ENCODE measurements at regions not wholly inside any gene's neighbourhood (a gene's known extent, or its start where the extent isn't known, plus 50 kb on each side); places are given as distances from the start of the nearest gene placed in this dataset.

DNA sequence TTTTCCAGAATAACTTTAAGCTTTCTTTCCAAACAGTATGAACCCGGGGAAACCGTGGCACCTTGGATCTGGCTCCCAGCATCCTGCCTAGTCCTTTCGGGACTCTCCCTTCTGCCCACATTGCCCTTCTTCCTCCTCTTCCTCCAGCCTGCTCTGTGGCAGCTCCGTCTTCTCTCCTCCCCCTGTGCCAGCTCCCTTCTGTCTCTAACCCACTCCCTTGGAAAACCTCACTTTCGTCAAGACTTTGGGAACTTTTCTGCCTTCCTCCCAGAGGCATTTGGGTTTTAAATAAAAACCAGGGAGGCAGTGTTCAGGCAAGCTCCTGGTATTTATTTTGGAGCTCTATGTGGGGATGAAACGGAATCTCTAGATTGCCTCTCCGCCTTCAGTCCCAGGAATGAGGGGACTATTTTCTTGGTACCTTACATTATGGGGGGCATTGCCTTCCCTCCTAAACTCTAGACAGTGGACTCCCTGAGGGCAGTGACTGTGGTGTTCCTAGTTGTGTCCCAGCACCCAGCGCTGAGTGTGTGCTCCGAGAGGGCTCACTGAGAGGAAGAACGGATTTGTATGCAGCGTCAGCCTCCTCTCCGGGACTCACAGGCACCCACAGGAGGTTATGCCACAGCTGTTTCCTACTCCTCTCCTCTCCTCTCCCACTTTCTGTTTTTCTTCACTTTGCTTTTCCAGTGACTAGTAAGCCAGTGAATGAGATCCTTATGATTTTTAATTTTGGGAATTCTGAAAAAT, 105.4 kb upstream of the MRPS22 start:
- no peaks in the 10 kb centered on the region for H3K4me1 ChIP-seq (ENCODE audit: control insufficient read depth, extremely low read depth, insufficient read depth, low read length)
- no peak for DNase-seq (ENCODE audit: low read depth in 2 of 2)
- no peaks in the 10 kb centered on the region for H4K20me1 ChIP-seq (ENCODE audit: control insufficient read depth, extremely low read depth, insufficient read depth, low read length)
- H3K27ac ChIP-seq (ENCODE audit: insufficient read depth, low read length) = no peak overlapping the region
- no peak overlapping the region for H3K4me3 ChIP-seq (replicated peaks in 1 of 4; ENCODE audit: control extremely low read depth in 1 of 4, insufficient read depth in 1 of 4, low read depth in 3 of 4, low read length in 4 of 4)
- no peaks in the 10 kb centered on the region for H3K36me3 ChIP-seq (ENCODE audit: control insufficient read depth, insufficient read depth, low read length)
- H3K79me2 ChIP-seq (ENCODE audit: control insufficient read depth, insufficient read depth, low read length) = no peaks in the 10 kb centered on the region
- TF ChIP-seq EZH2 (IDR thresholded peaks at IDR 0.05; ENCODE audit: low read length, missing control alignments) = no peak
- TF ChIP-seq, protein P1, sequence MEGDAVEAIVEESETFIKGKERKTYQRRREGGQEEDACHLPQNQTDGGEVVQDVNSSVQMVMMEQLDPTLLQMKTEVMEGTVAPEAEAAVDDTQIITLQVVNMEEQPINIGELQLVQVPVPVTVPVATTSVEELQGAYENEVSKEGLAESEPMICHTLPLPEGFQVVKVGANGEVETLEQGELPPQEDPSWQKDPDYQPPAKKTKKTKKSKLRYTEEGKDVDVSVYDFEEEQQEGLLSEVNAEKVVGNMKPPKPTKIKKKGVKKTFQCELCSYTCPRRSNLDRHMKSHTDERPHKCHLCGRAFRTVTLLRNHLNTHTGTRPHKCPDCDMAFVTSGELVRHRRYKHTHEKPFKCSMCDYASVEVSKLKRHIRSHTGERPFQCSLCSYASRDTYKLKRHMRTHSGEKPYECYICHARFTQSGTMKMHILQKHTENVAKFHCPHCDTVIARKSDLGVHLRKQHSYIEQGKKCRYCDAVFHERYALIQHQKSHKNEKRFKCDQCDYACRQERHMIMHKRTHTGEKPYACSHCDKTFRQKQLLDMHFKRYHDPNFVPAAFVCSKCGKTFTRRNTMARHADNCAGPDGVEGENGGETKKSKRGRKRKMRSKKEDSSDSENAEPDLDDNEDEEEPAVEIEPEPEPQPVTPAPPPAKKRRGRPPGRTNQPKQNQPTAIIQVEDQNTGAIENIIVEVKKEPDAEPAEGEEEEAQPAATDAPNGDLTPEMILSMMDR (conservative IDR thresholded peaks at IDR 0.05 in 1 of 2, IDR thresholded peaks at IDR 0.05 in 1 of 2; ENCODE audit: low read depth in 1 of 2, low read length in 2 of 2) = no peak
- no peak overlapping the region for H3K9ac ChIP-seq (ENCODE audit: insufficient read depth, low read length)
- H3K27me3 ChIP-seq (ENCODE audit: control insufficient read depth, insufficient read depth, low read length) = peaks cover 3% of the 10 kb centered on the region
- no peak overlapping the region for H2AFZ ChIP-seq (ENCODE audit: low read length)
- no peaks in the 10 kb centered on the region for H3K9me3 ChIP-seq (ENCODE audit: control insufficient read depth, insufficient read depth, low read depth, low read length)
- no peak overlapping the region for H3K4me2 ChIP-seq (ENCODE audit: extremely low read depth, insufficient read depth, low read length)

DNA sequence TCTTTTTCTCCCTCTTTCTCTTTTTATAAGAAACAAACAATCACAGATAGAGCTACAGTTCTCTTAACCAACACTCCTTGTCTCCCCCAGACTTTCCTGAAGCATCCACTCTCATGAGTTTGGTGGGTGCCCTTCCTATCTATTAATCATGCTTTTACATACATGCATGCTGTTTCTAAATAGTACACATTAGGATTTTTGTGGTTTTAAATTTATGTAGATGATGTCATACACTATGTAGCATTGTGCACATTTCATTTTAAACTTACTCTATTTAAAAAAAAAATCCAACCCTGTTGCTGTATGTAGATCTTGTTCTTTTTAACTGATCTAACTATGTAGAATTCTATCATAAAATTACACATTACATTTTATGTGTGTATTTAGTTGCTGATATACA, 104.3 kb upstream of the MRPS22 start:
- Histone ChIP-seq H3K27ac (ENCODE audit: insufficient read depth, low read length) (no peak overlapping the region), H4K20me1 (ENCODE audit: control insufficient read depth, extremely low read depth, insufficient read depth, low read length) (no peaks in the 10 kb centered on the region), H2AFZ (ENCODE audit: low read length) (no peak overlapping the region), H3K4me1 (ENCODE audit: control insufficient read depth, extremely low read depth, insufficient read depth, low read length) (no peaks in the 10 kb centered on the region), H3K27me3 (ENCODE audit: control insufficient read depth, insufficient read depth, low read length) (peaks cover 3% of the 10 kb centered on the region), H3K4me2 (ENCODE audit: extremely low read depth, insufficient read depth, low read length) (no peak overlapping the region), H3K79me2 (ENCODE audit: control insufficient read depth, insufficient read depth, low read length) (no peaks in the 10 kb centered on the region), H3K4me3 (replicated peaks in 1 of 4; ENCODE audit: control extremely low read depth in 1 of 4, insufficient read depth in 1 of 4, low read depth in 3 of 4, low read length in 4 of 4) (no peak overlapping the region), H3K36me3 (ENCODE audit: control insufficient read depth, insufficient read depth, low read length) (no peaks in the 10 kb centered on the region), H3K9me3 (ENCODE audit: control insufficient read depth, insufficient read depth, low read depth, low read length) (no peaks in the 10 kb centered on the region), H3K9ac (ENCODE audit: insufficient read depth, low read length) (no peak overlapping the region)
- DNase-seq (ENCODE audit: low read depth in 2 of 2) = peak in 1 of 2 donors; percentile 5
- TF ChIP-seq, protein P1 (conservative IDR thresholded peaks at IDR 0.05 in 1 of 2, IDR thresholded peaks at IDR 0.05 in 1 of 2; ENCODE audit: low read depth in 1 of 2, low read length in 2 of 2) = no peak
- no peak for TF ChIP-seq EZH2 (IDR thresholded peaks at IDR 0.05; ENCODE audit: low read length, missing control alignments)

DNA sequence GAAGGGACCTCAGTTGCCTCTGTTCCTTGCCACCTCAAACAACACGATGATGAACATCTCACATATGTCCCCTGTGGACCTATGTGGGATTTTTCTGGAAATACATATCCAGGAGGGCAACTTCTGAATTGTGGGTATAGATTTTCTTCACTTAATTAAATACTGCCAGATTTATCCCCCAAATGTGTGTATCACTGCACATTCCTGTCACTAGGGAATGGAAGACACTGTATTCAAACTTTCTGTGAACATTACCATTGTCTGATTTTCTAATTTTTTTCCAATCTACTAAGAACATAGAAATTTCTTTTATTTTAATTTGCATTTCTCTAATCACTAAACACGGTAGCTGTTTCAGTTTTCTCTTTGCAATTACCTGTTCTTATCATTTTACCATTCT, 102.0 kb upstream of the MRPS22 start:
- no peak overlapping the region for H3K9ac ChIP-seq (ENCODE audit: insufficient read depth, low read length)
- H3K36me3 ChIP-seq (ENCODE audit: control insufficient read depth, insufficient read depth, low read length) = no peaks in the 10 kb centered on the region
- no peak for DNase-seq (ENCODE audit: low read depth in 2 of 2)
- no peak overlapping the region for H3K4me2 ChIP-seq (ENCODE audit: extremely low read depth, insufficient read depth, low read length)
- no peaks in the 10 kb centered on the region for H4K20me1 ChIP-seq (ENCODE audit: control insufficient read depth, extremely low read depth, insufficient read depth, low read length)
- H3K4me3 ChIP-seq (replicated peaks in 1 of 4; ENCODE audit: control extremely low read depth in 1 of 4, insufficient read depth in 1 of 4, low read depth in 3 of 4, low read length in 4 of 4) = no peak overlapping the region
- peaks cover 3% of the 10 kb centered on the region for H3K27me3 ChIP-seq (ENCODE audit: control insufficient read depth, insufficient read depth, low read length)
- no peak overlapping the region for H3K27ac ChIP-seq (ENCODE audit: insufficient read depth, low read length)
- H3K4me1 ChIP-seq (ENCODE audit: control insufficient read depth, extremely low read depth, insufficient read depth, low read length) = no peaks in the 10 kb centered on the region
- no peaks in the 10 kb centered on the region for H3K9me3 ChIP-seq (ENCODE audit: control insufficient read depth, insufficient read depth, low read depth, low read length)
- H2AFZ ChIP-seq (ENCODE audit: low read length) = no peak overlapping the region
- TF ChIP-seq EZH2 (IDR thresholded peaks at IDR 0.05; ENCODE audit: low read length, missing control alignments) = no peak
- TF ChIP-seq, protein P1 (conservative IDR thresholded peaks at IDR 0.05 in 1 of 2, IDR thresholded peaks at IDR 0.05 in 1 of 2; ENCODE audit: low read depth in 1 of 2, low read length in 2 of 2) = peak in 1 of 2 donors; percentile 12
- H3K79me2 ChIP-seq (ENCODE audit: control insufficient read depth, insufficient read depth, low read length) = no peaks in the 10 kb centered on the region

Measured in fibroblast of lung (primary cell).